Activated T-cell treated with anti-CD3 and anti-CD28 coated beads for 4 hours (primary cell): ENCODE measurements at regions not wholly inside any gene's neighbourhood (a gene's known extent, or its start where the extent isn't known, plus 50 kb on each side); places are given as distances from the start of the nearest gene placed in this dataset.

Source experiments
- DNase-seq: peaks from one replicate; pipeline ENCODE4 v3.0.0-alpha.2; 2020

GRCh38 chr5:167894631-167895472 is 396.6 kb upstream of the WWC1 start:
- no peak for DNase-seq

DNA sequence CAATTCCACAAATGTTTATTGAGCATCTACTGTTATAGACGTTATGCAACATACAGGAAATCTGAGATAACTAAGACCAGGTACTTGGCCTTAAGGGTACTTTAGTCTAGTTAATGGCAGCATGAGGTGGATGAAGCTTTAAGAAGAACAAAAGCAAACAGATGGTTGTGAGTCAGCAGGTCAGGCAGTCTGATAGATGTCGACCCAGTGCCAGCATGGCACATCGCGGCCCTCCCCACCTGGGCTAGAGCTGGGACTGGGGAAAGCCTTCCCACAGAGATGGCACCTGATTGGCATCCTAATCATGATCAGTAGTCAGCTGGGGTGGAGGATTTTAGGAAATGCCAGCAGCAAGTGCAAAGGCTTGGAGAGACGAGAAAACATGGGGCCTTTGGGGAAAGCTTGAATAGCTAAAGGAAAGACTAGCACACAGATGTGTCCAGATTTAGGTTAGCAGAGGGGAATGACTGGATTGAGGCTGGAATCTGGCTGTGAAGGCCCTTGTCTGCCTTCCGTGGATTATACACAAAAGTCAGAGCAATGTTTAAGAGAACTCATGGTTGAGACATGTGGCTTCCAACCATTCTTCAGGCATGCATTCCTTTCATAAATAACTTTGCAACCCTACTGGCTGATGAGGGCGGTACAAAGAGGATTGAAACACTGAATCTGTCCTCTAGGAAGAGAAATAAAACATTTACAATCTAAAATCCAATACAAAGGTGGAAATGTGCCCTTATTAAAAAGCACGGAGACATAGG is 395.4 kb upstream of the WWC1 start:
- DNase-seq: no peak

DNA sequence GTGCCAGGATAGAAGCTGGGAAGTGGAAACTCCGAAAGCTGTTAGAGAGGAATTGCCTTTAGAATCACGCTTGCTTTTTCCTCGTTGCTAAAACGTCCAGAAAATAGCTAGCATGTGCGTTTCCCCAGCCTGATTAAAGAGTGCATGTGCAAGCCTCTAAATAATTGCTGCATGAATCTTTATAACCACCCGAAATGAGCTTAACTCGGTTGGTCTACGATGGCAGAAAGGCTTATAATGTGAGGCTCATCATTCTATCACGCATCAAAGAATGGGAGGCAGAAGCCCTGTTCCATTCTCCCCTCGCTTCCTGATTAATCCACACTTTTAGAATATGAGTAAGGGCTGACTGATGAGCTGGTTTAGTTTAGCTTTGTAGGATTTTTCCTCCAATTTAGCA is 394.6 kb upstream of the WWC1 start:
- no peak for DNase-seq

GRCh38 chr5:167897371-167897770 is 394.1 kb upstream of the WWC1 start:
- DNase-seq: no peak

GRCh38 chr5:167898361-167899042 is 392.9 kb upstream of the WWC1 start:
- DNase-seq: no peak

GRCh38 chr5:167899490-167900070 is 391.9 kb upstream of the WWC1 start:
- no peak for DNase-seq

GRCh38 chr5:167900340-167900935 is 391.0 kb upstream of the WWC1 start:
- DNase-seq: no peak

DNA sequence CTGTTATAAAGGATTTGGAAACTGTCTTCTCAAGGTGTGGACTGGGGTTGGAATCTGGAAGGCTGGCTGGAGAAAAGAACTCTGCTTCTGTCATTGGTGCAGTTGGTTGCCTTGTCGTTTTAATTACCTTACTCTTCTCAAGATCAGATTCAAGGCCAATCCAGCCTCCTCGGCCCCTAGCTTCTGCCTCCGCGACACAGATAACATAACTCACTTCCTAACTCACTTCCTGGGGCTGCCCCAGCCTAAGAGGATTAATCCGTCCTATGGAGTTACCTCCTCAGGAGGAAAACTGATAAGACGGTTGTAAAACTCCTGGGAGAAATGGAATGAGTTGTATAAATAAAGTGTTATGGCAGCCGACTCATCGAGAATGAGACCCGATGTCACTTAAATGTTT is 389.1 kb upstream of the WWC1 start:
- DNase-seq: no peak

GRCh38 chr5:167903243-167903642 is 388.2 kb upstream of the WWC1 start:
- no peak for DNase-seq

DNA sequence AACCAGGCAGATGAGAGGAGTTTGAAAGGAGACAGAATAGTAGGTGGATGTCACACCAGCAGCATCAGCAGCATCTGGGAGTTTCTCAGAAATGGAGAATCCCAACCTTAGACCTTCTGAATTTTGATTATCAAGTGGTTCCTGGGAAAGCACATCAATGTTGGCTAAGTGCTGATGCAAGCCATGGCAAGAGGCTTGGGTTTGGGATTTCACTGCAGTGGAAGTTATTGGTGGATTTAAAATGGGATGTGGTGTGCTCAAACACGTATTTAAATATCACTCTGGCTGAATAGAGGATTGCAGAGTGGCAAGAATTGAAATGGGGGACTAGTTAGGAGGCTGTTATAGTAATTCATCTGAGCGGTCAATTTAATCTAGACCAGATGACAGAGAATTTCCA is 387.8 kb upstream of the WWC1 start:
- DNase-seq: no peak

DNA sequence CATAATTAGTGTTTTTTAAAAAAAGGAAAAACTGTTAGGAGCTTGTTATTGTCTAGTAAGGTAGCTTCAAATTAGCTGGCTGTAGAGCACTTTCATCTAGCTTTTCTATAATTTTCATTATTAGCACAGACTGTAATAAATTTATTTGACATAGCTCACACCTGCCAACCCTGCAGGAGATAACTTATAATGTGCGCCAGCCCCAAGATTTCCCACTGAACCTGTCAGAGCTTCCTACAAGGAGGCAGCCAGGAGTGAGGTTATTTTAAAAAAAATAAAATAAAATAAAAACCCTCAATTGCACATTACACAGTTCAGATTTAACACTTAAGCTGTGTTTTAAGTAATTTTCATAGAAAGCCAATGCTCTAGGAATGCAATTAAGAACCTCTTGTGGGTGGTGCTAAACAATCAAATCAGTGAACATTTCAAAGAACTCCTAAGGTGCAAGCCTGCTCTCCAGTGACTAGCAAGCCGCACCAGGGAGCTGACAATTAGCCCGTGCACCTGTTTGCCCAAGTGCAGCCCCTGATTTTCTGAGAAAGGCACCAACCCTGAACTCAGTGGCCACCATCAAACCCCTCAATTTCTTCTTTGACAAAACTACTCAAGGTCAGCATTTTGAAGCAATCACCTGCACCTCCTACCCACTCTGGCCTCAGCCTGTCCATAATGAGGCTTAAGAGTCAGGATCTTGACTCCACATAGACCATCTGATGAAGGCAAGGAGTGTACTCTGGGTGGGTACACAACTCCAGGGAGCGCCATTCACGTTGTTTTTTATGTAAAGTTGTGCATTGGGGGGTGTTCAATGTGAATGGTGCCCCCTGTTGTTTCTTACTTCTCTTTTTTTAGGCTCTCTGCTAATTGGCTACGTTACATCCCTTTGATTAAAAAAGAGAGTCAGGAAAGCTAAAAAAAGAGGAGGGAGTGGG is 385.3 kb upstream of the WWC1 start:
- DNase-seq: no peak

DNA sequence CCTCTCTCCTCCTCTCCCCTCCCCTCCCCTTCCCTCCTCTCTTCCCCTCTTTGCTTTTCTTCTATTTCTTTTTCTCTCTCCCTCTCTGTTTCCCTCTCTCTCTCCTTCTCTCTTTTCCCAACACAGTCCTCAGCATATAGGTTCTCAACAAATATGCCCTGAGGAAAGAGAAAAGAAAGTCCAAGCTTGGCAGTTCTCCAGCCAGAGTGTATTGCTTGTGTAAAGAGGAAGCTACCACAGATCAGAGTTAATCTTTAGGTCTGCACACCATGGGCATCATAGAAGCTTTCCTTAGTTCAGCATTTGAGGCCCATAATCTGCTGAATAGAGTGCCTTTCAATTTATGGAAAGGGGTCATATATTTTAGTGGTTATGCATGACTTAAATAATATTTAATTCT is 382.8 kb upstream of the WWC1 start:
- no peak for DNase-seq

DNA sequence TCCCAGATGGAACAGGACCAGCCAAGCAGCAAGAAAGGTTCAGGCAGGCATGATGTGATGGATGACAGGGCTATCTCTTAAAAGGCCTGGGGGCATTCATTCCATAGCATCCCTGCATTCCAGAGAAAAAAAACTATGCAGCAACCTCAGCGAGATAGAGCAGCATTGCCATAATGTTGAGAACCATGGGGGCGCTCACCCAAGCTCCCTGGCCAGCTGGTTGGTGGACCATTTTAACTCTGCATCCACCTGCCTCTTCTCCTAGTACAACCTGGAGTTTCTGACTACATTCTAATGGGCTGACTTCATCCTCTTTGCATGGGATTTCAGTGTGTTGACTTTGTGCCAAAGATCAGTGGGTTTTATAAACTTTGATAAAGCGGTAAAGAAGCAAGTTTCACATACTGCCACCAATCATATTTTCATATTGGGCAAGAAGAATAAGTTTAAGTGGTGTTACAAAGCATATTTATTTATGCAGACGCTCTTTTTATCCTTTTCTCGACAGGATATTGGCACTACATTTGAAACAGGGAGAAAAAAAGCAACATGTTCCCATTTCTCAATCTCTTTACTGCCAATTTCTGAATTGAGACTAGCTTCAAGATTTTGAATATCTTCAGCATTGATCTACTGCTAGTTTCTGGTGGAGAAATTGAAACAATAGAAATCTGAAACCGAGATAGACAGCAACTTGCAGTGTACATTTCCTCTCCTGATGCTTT is 378.3 kb upstream of the WWC1 start:
- no peak for DNase-seq

DNA sequence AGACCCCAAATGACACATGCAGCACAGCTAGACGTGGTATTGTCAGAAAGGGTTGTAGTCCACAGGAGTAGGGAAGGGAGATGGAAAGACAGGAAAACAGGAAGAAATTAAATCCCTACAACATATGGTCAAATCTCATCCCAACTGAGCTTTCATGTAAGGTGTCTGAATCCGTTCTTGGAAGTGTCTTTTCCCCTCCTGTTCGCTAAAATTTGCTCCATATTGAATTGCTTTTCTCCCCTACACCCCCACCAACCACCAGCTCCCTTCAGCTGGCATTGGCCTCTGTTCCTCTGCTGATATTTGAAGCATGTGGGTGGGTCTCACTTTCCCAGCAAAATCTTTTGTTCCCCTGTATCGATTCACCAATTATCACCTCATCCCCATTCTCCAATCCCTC is 376.2 kb upstream of the WWC1 start:
- no peak for DNase-seq

GRCh38 chr5:167916261-167916691 is 375.2 kb upstream of the WWC1 start:
- DNase-seq: no peak

DNA sequence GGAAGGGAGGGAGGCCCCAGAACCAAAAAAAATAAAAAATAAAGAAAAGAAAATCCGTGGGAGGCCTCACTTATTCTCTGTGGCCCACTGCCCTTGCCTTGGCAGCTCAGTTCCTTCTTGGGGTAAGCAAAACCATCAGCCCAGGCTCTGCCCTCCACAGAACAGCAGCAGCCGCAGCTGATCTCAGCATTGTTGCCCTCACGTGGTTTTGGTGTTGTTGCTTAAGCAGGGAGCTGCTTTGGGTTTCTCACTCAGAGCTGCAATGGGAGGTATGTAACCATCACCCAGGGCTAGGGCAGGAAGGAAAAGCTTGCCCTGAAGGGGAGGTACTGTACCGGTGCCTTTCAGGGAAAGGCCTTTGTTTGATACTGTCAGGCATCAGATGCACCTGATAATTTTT is 374.7 kb upstream of the WWC1 start:
- DNase-seq: no peak

GRCh38 chr5:167918184-167918812 is 373.1 kb upstream of the WWC1 start:
- DNase-seq: no peak

- DNase-seq: no peak
Observed at GRCh38 chr5:167918813-167919483, 372.5 kb upstream of the WWC1 start.

DNA sequence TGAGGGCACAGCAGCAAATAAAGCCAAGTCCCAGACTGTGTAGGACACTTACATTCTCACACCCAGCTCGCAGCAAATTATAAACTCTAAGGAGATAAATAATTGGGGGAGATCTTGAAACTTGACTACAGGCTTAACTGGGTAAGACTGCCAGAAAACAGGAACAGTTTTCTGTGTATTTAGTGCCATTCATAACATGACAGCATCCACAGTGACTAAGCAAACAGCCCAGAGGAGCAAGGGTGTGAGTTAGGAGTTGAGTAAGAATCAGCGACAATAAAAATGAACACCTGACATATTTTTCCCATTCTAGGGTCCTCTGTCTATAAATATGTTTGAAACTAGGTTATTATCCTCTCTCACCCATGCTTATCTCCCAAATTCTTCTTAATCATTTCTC is 370.9 kb upstream of the WWC1 start:
- DNase-seq: no peak

GRCh38 chr5:167921796-167922195 is 369.6 kb upstream of the WWC1 start:
- DNase-seq: no peak
